Stomach (tissue), 8 donors: ENCODE measurements at regions not wholly inside any gene's neighbourhood (a gene's known extent, or its start where the extent isn't known, plus 50 kb on each side); places are given as distances from the start of the nearest gene placed in this dataset.

ENCODE experiments used
- DNase-seq, 2 donors: peaks; one replicate each; pipeline versions ENCODE4 v3.0.0 to v3.0.0-alpha.2; 2013 to 2019
- H3K27ac ChIP-seq, 5 donors: fragments of 200-600 bp in 4 of 5; sonication (generic) in 4 of 5; one replicate each; pipeline ENCODE4 v1.5.1; 2013 to 2019; ENCODE audit warnings: mild to moderate bottlenecking in 1 of 5, moderate library complexity in 1 of 5
- H3K27me3 ChIP-seq, 3 donors: fragments of 200-600 bp; sonication (generic); one replicate each; pipeline ENCODE4 v1.5.1; 2017 to 2019; ENCODE audit warnings: mixed run types in 1 of 3
- H3K36me3 ChIP-seq, 4 donors: fragments of 200-600 bp; sonication (generic); 1 replicate in 3 of 4; 2 replicates in 1 of 4; pipeline ENCODE4 v1.5.1; 2016 to 2019
- H3K4me1 ChIP-seq, 4 donors: fragments of 200-600 bp; sonication (generic); one replicate each; pipeline ENCODE4 v1.5.1; 2016 to 2019
- H3K4me3 ChIP-seq, 4 donors: fragments of 200-600 bp; sonication (generic) in 3 of 4; one replicate each; pipeline ENCODE4 v1.5.1; 2016 to 2019; ENCODE audit warnings: mild to moderate bottlenecking in 1 of 4
- H3K9me3 ChIP-seq, 4 donors: fragments of 200-600 bp; sonication (generic); one replicate each; pipeline ENCODE4 v1.5.1; 2016 to 2019
- CTCF ChIP-seq, 7 experiments: fragments of 450-650 bp in 4 of 7; fragments of 200-600 bp in 3 of 7; sonication (generic) in 3 of 7; IDR thresholded peaks; one replicate each; pipeline ENCODE4 v1.5.1; 2016 to 2019; ENCODE audit warnings: antibody characterized with exemption in 7 of 7, control low read depth in 2 of 7, mild to moderate bottlenecking in 1 of 7
- EP300 ChIP-seq: sonication (generic); formaldehyde crosslinking; IDR thresholded peaks from one replicate; pipeline ENCODE4 v1.6.1; 2017; ENCODE audit warnings: antibody characterized with exemption
- POLR2A ChIP-seq, 4 donors: fragments of 450-650 bp; IDR thresholded peaks; one replicate each; pipeline ENCODE4 v1.6.1; 2016; ENCODE audit warnings: antibody characterized with exemption in 4 of 4, control low read depth in 2 of 4, mild to moderate bottlenecking in 1 of 4, moderate library complexity in 1 of 4
- POLR2AphosphoS5 ChIP-seq, 3 donors: sonication (generic); formaldehyde crosslinking; IDR thresholded peaks; one replicate each; pipeline ENCODE4 v1.6.1; 2016; ENCODE audit warnings: antibody characterized with exemption in 3 of 3
- WGBS, 5 donors: extraction: QIAGEN DNeasy Blood & Tissue Kit in 3 of 5; methylation state at CpG; one replicate each; pipeline versions ENCODE4 v1.1.5 to v1.1.7; 2013 to 2018; 5-methylcytosine and 5-hydroxymethylcytosine counted together
- intact Hi-C: fragments of 100-400 bp; cut with DNase I; formaldehyde crosslinking; loops from one replicate; pipeline ENCODE4 v1.15.1; 2023; ENCODE audit warnings: low total_unique reads
- donor health status: healthy with polysubstance abuse.
- donor health status: Bipolar disorder and iron deficiency.
- donor health status: healthy.

GRCh38 chr7:135844903-135845302 lies 96.3 kb upstream of the FAM180A start:
- Histone ChIP-seq H3K36me3 (no peaks in the 10 kb centered on the region), H3K9me3 (no peaks in the 10 kb centered on the region), H3K27ac (no peak overlapping the region), H3K4me1 (no peaks in the 10 kb centered on the region), H3K4me3 (no peak overlapping the region), H3K27me3 (no peaks in the 10 kb centered on the region)
- TF ChIP-seq POLR2A (IDR thresholded peaks at IDR 0.05) (no peak), EP300 (no peak), POLR2AphosphoS5 (IDR thresholded peaks at IDR 0.05) (no peak), CTCF (IDR thresholded peaks at IDR 0.05) (no peak)
- DNase-seq, result no peak
- intact Hi-C loops, result no loop called here
- WGBS, 5 donors, result 87 to 95% (median 90%) methylated on average over 5 of the region's 5 CpGs

- no peak overlapping the region for H3K4me3 ChIP-seq
- 70 to 88% (median 81%) methylated on average over 3 to 4 of the region's 4 CpGs for WGBS, 5 donors
- TF ChIP-seq EP300 (no peak), CTCF (IDR thresholded peaks at IDR 0.05) (no peak), POLR2A (IDR thresholded peaks at IDR 0.05) (no peak), POLR2AphosphoS5 (IDR thresholded peaks at IDR 0.05) (no peak)
- no peaks in the 10 kb centered on the region for H3K9me3 ChIP-seq
- intact Hi-C loops, result no loop called here
- H3K4me1 ChIP-seq, result no peaks in the 10 kb centered on the region
- H3K27me3 ChIP-seq, result no peaks in the 10 kb centered on the region
- H3K36me3 ChIP-seq, result no peaks in the 10 kb centered on the region
- H3K27ac ChIP-seq, result no peak overlapping the region
- DNase-seq, result no peak
Measured at GRCh38 chr7:135843214-135843613, 94.6 kb upstream of the FAM180A start.

- no peak overlapping the region for H3K4me3 ChIP-seq
- H3K4me1 ChIP-seq, result no peaks in the 10 kb centered on the region
- H3K27me3 ChIP-seq, result no peaks in the 10 kb centered on the region
- no peaks in the 10 kb centered on the region for H3K36me3 ChIP-seq
- no peak for DNase-seq
- WGBS, 5 donors, result 68 to 81% (median 70%) methylated on average over 2 of the region's 2 CpGs
- H3K27ac ChIP-seq, result no peak overlapping the region
- H3K9me3 ChIP-seq, result no peaks in the 10 kb centered on the region
- TF ChIP-seq CTCF (IDR thresholded peaks at IDR 0.05) (no peak), POLR2AphosphoS5 (IDR thresholded peaks at IDR 0.05) (no peak), EP300 (no peak), POLR2A (IDR thresholded peaks at IDR 0.05) (no peak)
- intact Hi-C loops, result no loop called here
Measured at GRCh38 chr7:135842446-135843179, 94.0 kb upstream of the FAM180A start.

GRCh38 chr7:135840591-135840990 lies 92.0 kb upstream of the FAM180A start:
- Histone ChIP-seq H3K27me3 (no peaks in the 10 kb centered on the region), H3K4me1 (no peaks in the 10 kb centered on the region), H3K36me3 (no peaks in the 10 kb centered on the region), H3K27ac (no peak overlapping the region), H3K9me3 (no peaks in the 10 kb centered on the region), H3K4me3 (no peak overlapping the region)
- intact Hi-C loops, result no loop called here
- no peak for DNase-seq
- no peak for TF ChIP-seq CTCF (IDR thresholded peaks at IDR 0.05)
- TF ChIP-seq POLR2AphosphoS5 (IDR thresholded peaks at IDR 0.05), result no peak
- no peak for TF ChIP-seq EP300
- no peak for TF ChIP-seq POLR2A (IDR thresholded peaks at IDR 0.05)
